GM19397 (cell line): ENCODE measurements at regions not wholly inside any gene's neighbourhood (a gene's known extent, or its start where the extent isn't known, plus 50 kb on each side); places are given as distances from the start of the nearest gene placed in this dataset.
"Not testable (repeated sequence)": the region's sequence is repeated elsewhere in the genome, so short reads cannot be mapped to it uniquely, and the experiment has no call there.

ENCODE experiments used
- ATAC-seq: cut with Tn5 transposase; IDR thresholded peaks from one replicate; pipeline ENCODE4 v1.9.1; 2021; ENCODE audit warnings: mild to moderate bottlenecking, moderate library complexity; ENCODE audit not compliant: unreplicated experiment

- ATAC-seq, result no peak
Observed at GRCh38 chr13:106105153-106105552, 430.3 kb downstream of the EFNB2 start.

DNA sequence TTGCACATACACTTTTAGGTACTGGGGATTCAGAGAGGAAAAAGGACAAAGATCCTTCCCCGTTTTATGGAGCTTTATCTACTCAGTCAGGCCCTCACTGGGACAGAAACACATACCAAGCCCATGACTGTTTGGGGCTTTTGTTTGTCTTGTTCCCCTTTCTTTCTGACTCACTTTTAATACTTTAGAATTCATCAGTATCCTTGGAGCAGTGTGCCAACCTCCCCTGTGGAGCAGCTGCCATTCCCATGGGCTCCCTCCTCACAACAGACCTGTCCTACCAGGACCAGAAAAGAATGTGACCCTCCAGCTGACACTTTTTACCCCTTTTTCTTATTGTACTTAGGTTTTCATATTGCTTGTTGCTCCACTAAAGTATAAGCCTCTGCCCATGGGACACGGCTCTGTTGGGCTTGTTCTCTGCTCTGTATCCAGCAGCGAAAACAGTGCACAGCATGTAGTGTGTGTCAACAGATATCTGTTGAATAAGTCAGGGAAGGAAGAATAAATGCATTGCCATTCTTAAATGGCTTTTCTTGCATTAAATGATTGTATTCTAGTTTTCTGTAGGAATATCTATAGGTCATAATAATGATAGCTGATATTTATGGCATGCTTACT is 431.1 kb downstream of the EFNB2 start:
- no peak for ATAC-seq

DNA sequence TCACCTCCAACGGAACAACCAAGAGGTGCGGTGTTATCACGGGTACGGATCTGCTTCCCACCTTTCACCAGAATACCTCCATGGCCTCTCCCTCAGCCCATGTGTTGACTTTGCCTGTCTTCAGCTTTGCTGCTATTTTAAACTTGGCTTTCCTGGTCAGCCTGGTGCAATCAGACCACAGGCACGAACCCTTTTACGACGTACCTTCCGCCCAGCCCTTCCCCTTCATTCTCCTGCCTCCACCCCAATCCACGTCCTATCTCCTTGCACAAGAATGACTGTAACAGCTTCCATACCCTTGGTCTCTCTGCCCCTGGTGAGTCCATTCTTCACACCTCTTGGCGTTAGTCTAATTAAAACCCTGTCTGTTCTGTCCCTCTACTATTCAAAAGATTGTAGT is 431.7 kb downstream of the EFNB2 start:
- ATAC-seq, result no peak

DNA sequence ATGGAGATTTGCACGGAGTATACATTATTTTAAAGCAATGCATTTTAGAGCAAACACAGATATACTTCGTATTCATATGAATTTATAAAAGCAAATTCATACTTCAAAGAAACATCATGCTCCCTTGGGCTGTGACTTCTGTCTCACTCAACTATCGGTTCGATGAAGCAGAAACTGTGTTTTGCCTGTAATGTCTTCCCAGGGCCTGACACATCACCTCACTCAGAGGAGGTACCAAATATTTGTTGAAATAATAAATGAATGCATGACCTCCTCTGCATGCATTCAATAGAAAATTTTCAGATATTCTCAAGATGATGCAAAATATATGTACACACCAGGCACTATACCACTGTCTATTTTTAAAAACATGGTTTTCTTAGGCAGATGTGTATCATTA is 432.7 kb downstream of the EFNB2 start:
- ATAC-seq, result no peak

DNA sequence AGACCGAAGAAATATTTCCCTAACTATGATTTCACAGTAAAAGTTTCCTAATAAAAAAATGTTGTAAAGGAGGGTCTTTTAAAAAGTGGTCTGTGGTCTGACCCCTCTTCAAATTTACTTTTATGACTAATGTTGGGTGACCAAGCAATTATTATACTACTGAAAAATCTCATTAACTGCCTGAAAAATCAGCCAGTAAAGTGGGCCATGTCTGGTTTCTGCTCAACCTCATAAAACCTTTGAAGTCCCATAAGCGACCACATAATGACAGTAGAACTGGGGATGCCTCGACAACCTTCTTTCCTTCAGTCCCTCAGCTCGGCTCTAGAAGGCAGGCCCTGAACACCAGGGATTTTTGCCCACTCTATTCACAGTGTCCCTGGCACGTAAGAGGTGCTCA is 434.3 kb downstream of the EFNB2 start:
- no peak for ATAC-seq

DNA sequence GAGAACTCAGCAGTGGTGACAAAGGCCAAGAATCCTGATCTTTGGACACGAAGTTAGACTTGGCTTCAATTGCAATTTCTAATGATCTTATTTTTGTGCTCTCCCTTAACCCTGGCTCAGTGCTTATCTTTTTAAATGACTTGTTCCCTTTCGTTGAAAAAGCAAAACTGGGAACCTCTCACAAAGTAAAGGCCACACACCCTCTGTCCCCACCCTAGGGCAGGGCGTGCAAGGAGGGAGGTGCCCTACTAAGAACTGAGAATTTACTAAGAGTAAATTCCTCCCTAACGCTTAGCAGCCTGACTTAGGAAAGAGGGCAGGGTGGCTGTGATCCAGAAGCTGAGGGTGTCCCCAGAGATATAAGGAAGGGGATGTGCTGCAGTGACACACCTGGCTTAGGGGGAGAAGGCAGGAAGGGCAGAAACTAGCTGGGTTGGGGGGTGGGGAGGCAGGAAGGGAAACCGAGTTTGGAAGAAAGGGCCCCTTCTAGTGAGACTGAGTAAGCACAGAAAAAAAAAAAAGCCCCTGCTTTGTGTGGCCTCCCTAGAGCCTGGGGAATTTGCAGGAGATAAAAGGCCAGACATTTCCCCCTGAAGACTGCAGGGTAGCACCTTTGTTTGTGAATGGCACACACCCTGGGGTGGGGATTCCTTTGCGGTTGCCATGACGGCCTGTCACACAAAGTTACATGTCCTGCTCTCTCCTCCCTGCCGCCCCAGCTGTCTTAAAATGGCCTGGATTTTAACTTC is 435.1 kb downstream of the EFNB2 start:
- ATAC-seq, result no peak

DNA sequence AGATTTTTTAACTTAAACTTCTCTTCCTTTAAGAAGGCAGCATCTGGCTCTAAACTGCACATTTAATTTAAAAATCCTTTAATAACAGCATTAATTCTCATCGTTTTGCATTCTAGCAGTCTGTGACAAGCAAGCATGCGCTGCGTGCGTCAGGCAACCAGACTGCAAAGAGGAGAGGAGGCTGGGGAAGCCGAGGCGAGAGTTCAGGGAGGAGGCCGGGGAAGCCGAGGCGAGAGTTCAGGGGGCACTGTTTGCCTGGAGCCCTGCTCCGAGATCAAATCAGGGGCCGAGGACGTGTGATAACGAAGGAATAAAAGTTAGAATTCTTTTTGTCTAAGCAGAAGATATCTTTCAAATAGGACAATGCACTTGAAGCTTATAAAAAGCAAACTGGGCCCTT is 435.7 kb downstream of the EFNB2 start:
- ATAC-seq, result no peak

GRCh38 chr13:106098778-106099177 is 436.7 kb downstream of the EFNB2 start:
- ATAC-seq, result no peak

DNA sequence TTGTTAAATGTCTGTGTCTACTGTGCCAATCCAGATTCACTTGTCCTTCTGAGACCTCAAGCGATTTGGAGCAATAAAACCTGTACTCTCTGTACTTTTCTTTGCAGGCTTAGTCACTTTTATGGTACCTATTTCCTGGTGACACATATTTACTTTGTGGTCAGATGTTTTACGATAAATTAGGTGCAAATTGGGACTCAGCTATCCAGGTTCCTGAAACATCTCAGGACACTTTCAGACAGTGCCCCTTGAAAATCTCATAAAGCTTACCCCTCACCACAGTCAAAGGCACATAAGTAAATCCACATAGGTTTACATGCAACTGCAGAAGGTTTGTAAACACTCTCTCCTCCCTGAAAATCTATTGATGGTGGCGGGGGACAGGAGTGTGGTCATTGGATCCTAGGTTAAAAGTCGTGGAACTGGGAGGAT is 438.8 kb downstream of the EFNB2 start:
- no peak for ATAC-seq

GRCh38 chr13:106095919-106096318 is 439.5 kb downstream of the EFNB2 start:
- no peak for ATAC-seq

DNA sequence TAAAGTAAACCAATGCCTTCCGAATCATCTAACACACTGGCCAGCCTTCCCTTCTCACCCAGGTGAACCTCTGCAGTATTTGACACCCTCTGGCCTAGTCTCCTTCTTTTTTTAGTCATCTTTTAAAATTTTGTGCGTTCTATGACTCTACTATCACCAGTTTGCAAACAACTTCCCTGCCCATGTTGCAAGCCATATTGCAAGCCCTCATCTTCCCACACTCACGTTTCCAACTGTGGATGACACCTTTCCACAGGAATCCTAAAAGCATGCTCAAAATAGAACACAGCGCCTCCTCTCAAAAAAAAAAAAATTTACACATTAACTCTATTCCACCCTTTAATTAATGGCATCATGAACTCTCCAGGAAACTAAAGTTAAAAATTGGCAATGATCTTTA is 440.1 kb downstream of the EFNB2 start:
- ATAC-seq, result no peak

- ATAC-seq, result no peak
Observed at GRCh38 chr13:106090001-106090400, 445.5 kb downstream of the EFNB2 start.

GRCh38 chr13:106089261-106089980 is 446.0 kb downstream of the EFNB2 start:
- no peak for ATAC-seq

DNA sequence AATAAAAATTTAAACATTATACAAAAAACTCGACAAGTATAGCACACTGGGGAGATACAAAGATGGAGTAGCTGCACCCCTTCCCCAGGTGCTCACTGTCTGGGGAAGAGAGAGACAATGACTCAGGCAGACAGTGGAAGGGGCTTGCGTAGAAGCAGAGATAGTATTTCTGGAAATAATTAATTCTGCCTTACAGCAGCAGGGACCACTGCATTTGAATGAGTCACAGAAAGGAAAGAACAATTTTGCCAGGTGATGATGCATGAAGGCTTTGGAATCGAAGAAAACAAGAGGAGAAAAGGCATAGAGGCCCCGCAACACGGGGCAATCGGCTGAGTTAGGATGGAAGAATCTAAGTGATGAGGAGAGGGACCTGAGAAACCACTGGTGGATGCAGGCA is 447.4 kb downstream of the EFNB2 start:
- no peak for ATAC-seq

DNA sequence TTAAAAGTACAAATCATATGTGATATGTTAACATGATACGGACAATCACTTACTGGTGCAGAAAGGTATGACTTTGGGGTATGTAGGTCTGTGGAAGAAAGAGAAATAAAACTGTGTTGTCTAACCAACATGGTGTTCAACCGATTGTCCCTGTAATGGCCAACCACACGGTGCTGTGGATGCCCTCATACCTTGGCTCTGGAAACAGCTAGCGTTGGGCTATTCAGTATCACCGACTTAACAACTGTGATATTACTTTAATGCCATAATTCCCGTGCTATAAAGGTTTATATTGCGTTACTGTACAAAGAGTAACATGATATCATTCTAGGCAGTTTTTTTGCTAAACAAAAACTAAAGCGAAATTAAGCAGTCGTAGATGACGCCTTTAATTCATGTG is 448.3 kb downstream of the EFNB2 start:
- no peak for ATAC-seq

DNA sequence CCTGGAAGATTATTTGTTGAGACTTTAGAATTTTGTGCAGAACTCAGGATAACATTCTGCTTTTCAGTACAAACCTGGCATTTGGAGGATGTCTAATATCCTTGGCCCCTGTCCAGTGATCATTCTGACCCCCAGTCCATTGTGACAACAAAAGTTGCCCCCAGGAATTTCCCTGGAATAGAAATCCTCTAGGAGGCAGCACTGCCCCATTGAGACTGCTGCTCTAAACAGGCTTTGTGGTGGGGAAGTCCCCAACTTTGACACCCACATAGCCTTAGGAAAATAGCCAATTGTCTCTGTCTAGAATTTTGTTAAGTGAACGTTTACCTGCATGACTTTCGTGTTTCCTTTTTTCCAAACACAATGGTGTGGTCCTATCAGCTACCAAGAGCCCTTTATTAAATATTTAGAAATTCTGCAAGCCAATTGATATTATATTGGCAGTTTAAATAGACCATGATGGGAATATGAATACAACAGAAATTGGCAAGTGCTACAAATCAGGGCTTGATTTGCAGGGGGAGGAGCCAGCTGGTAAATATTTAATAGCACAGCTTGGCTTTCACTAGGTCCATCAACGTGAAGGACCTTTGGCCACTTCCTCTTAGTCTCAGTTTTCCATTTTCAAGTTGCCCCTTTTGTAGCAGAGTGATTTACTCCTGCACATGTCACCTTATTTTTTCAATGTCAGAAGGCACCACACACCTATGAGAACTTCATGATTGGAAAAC is 451.7 kb downstream of the EFNB2 start:
- no peak for ATAC-seq

- ATAC-seq, result not testable (repeated sequence)
Observed at GRCh38 chr13:106081221-106081620, 454.2 kb downstream of the EFNB2 start.

GRCh38 chr13:106078191-106078590 is 457.3 kb downstream of the EFNB2 start:
- no peak for ATAC-seq

GRCh38 chr13:106077017-106077416 is 458.4 kb downstream of the EFNB2 start:
- ATAC-seq, result no peak

- ATAC-seq, result no peak
Observed at GRCh38 chr13:106072014-106072413, 463.4 kb downstream of the EFNB2 start.

DNA sequence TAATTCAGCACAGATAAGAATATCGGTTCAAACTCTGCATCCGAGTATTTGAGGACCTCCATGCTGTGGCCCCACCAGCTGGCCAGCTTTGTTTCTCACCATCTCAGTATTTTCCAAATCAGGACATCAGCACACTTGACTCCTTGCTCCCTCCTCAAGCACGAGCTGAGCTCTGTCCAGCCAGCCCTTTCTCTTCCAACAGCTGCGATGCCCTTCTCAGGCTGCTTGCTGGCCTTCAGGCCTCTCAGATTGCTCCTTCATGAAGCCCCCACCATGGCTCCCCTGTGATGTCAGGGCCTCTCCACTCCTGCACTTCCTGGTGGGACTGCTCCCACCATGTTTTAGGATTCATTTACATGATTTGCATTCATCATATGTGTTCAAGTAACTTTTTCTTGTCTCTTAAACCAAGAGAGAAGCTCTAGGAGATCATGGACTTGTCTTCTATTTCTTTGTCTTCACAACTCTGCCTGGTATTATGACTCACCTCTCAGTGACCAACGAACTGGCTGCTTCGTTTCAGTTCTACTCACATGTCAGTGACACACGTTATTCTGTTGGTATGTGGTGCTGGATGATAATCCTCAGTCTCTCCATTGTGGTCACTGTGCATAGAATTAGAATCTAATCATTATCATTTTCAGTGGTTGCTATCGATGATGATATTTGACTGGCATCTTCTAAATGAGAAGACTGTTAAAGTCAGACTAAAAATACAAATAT is 471.7 kb downstream of the EFNB2 start:
- no peak for ATAC-seq
